H1 (cell line): ENCODE measurements at regions not wholly inside any gene's neighbourhood (a gene's known extent, or its start where the extent isn't known, plus 50 kb on each side); places are given as distances from the start of the nearest gene placed in this dataset.

Experiments used
- NANOG ChIP-seq: IDR thresholded peaks from 2 replicates; pipeline ENCODE4 v1.6.1; 2011; ENCODE audit warnings: low read length, low read depth, mild to moderate bottlenecking, inconsistent platforms; ENCODE audit not compliant: insufficient read depth, poor library complexity, severe bottlenecking
- POU5F1 ChIP-seq: IDR thresholded peaks from 2 replicates; pipeline ENCODE4 v1.6.1; 2011; ENCODE audit warnings: low read depth, mild to moderate bottlenecking, low read length, moderate library complexity
- RBBP5 ChIP-seq: IDR thresholded peaks from 2 replicates; pipeline ENCODE4 v1.7.1; 2012; ENCODE audit warnings: low read depth, mild to moderate bottlenecking, inconsistent platforms, low read length, moderate library complexity, borderline replicate concordance

DNA sequence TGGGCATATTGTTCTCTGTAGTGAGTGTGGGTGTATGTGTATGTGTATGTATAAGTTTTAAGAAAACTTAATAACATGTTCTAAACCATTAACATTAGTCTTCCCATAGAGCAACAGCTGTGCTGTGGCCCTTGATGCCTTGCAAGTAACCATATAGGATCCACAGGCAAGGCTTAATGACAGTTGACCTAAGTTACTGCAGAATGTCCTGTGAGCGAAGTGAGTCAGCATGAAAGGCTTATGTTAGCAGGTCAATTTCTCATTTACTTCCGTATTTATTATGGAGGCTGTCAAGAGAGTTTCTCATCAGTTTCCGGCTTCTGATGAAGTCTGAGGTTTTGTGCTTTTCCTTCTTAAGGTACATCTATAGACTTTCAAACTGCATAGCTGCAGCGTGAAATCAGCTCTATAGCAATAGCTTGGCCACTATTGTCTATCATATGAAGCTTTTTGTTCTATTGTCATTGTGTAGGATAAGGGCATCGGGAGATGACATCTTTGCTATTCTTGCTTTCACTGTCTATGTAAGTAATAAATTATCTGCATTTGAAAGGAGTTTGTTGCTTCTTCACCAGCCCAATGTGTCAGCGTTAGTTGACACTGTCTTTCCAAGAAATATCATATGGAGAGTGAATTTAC lies 1153.4 kb upstream of the AGA start (continued):
- TF ChIP-seq POU5F1 (no peak), RBBP5 (no peak), NANOG (no peak)
